ENCODE measurements at regions not wholly inside any gene's neighbourhood (a gene's known extent, or its start where the extent isn't known, plus 50 kb on each side); places are given as distances from the start of the nearest gene placed in this dataset.
A peak's percentile ranks its signal among the peaks of the same experiment; 100 is the strongest.

DNA sequence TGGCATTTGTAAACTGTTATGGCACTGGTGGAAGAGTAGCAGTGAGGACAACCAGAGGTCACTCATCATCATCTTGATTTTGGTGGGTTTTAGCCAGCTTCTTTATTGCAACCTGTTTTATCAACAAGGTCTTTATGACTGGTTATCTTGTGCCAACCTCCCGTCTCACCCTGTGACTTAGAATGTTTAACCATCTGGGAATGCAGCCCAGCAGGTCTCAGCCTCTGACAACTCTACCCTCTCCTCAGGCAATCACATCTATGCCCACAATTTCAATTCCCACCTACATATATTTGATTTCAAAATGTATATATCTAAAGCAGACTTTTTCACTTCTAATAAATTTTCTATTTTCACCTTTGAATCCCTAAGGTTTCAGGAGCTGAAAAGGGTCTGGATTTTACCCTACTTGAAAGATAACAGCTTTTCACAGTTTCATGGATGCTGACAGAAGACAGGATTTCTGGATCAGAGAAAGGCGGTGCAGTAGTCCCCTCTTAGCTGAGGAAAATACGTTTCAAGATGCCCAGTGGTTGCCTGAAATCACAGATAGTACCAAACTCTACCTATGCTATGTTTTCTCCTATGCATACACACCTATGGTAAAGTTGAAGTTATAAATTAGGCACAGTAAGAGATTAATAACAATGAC, 1171.8 kb downstream of the DIAPH3 start:
- Histone ChIP-seq H3K27me3 (ENCODE audit: control insufficient read depth, insufficient read depth, low read length) (no peaks in the 10 kb centered on the region), H3K36me3 (ENCODE audit: control insufficient read depth, insufficient read depth, low read length) (no peaks in the 10 kb centered on the region), H3K9me3 (ENCODE audit: control insufficient read depth, insufficient read depth, low read length) (no peaks in the 10 kb centered on the region), H3K27ac (ENCODE audit: low read depth, low read length) (no peak overlapping the region), H3K4me1 (ENCODE audit: control insufficient read depth, insufficient read depth, low read length) (no peaks in the 10 kb centered on the region), H3K4me3 (ENCODE audit: low read depth, low read length) (no peak overlapping the region)
- 83% methylated on average over 1 of the region's 3 CpGs for WGBS (ENCODE audit: insufficient coverage)
- no peak for DNase-seq (ENCODE audit: low read depth in 4 of 6, low spot score in 6 of 6)

DNA sequence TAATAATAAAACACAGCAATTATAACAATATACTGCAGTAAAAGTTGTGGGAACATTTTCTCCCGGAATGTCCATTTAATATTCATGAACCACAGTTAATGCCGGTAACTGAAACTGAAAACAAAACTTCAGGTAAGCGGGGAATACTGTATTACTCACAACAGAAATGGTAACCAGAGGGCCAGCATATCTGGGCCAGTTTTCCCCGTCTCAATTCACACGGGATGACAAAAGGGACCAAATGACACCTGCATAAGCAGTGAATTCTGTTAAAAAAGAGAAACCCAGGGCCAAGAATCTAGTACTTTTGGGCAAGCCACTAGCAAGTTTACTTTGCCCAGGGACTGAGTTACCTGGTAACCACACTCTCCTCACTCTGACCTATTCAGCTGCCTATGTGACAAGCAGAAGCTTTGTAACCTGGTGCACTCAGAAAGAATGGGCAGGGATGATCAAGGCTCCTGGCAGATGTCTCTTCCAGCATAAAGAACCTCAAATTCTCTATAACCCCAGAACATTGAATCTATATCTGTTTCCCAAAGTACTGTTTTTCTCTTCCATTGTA, 1171.2 kb downstream of the DIAPH3 start:
- no peak overlapping the region for H3K4me3 ChIP-seq (ENCODE audit: low read depth, low read length)
- no peaks in the 10 kb centered on the region for H3K27me3 ChIP-seq (ENCODE audit: control insufficient read depth, insufficient read depth, low read length)
- no peaks in the 10 kb centered on the region for H3K4me1 ChIP-seq (ENCODE audit: control insufficient read depth, insufficient read depth, low read length)
- DNase-seq (ENCODE audit: low read depth in 4 of 6, low spot score in 6 of 6) = no peak
- no peaks in the 10 kb centered on the region for H3K36me3 ChIP-seq (ENCODE audit: control insufficient read depth, insufficient read depth, low read length)
- no peaks in the 10 kb centered on the region for H3K9me3 ChIP-seq (ENCODE audit: control insufficient read depth, insufficient read depth, low read length)
- WGBS (ENCODE audit: insufficient coverage) = 92% methylated on average over 4 of the region's 5 CpGs
- no peak overlapping the region for H3K27ac ChIP-seq (ENCODE audit: low read depth, low read length)

- no peaks in the 10 kb centered on the region for H3K9me3 ChIP-seq (ENCODE audit: control insufficient read depth, insufficient read depth, low read length)
- DNase-seq (ENCODE audit: low read depth in 4 of 6, low spot score in 6 of 6) = peak in 1 of 6 donors; percentile 32
- H3K27me3 ChIP-seq (ENCODE audit: control insufficient read depth, insufficient read depth, low read length) = no peaks in the 10 kb centered on the region
- no CpG with 5 or more reads among the region's 4 CpGs for WGBS (ENCODE audit: insufficient coverage)
- no peaks in the 10 kb centered on the region for H3K4me1 ChIP-seq (ENCODE audit: control insufficient read depth, insufficient read depth, low read length)
- no peaks in the 10 kb centered on the region for H3K36me3 ChIP-seq (ENCODE audit: control insufficient read depth, insufficient read depth, low read length)
- no peak overlapping the region for H3K27ac ChIP-seq (ENCODE audit: low read depth, low read length)
- H3K4me3 ChIP-seq (ENCODE audit: low read depth, low read length) = no peak overlapping the region
Measured at GRCh38 chr13:58994077-58994476, 1169.7 kb downstream of the DIAPH3 start.

DNA sequence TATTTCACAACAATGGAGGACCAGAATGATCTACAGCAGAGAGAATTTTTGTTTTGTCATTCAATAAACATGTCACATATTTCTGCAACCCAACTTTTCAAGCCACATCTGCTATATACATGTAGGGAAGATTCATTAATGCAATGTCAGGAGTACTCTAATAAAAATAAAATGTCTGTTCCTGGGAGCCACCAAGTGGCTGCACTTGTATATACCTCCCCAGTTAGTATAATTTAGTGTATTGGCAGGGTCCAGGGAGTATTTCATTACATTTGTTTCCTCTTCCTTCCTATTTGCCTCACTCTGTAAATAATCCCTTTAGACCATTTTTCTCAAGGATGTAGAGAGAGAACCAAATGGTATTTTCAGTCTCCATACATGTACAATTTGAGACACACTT, 1169.0 kb downstream of the DIAPH3 start:
- no peaks in the 10 kb centered on the region for H3K9me3 ChIP-seq (ENCODE audit: control insufficient read depth, insufficient read depth, low read length)
- H3K4me3 ChIP-seq (ENCODE audit: low read depth, low read length) = no peak overlapping the region
- H3K4me1 ChIP-seq (ENCODE audit: control insufficient read depth, insufficient read depth, low read length) = no peaks in the 10 kb centered on the region
- H3K36me3 ChIP-seq (ENCODE audit: control insufficient read depth, insufficient read depth, low read length) = no peaks in the 10 kb centered on the region
- no peak overlapping the region for H3K27ac ChIP-seq (ENCODE audit: low read depth, low read length)
- H3K27me3 ChIP-seq (ENCODE audit: control insufficient read depth, insufficient read depth, low read length) = no peaks in the 10 kb centered on the region
- peak in 1 of 6 donors; percentile 27 for DNase-seq (ENCODE audit: low read depth in 4 of 6, low spot score in 6 of 6)

- 100% methylated on average over 1 of the region's 2 CpGs for WGBS (ENCODE audit: insufficient coverage)
- H3K27me3 ChIP-seq (ENCODE audit: control insufficient read depth, insufficient read depth, low read length) = no peaks in the 10 kb centered on the region
Measured at GRCh38 chr13:58998716-58999115, 1165.0 kb downstream of the DIAPH3 start.

GRCh38 chr13:58999851-59000250, 1163.9 kb downstream of the DIAPH3 start:
- Histone ChIP-seq H3K27me3 (ENCODE audit: control insufficient read depth, insufficient read depth, low read length) (no peaks in the 10 kb centered on the region), H3K27ac (ENCODE audit: low read depth, low read length) (no peak overlapping the region), H3K4me3 (ENCODE audit: low read depth, low read length) (no peak overlapping the region), H3K9me3 (ENCODE audit: control insufficient read depth, insufficient read depth, low read length) (no peaks in the 10 kb centered on the region), H3K4me1 (ENCODE audit: control insufficient read depth, insufficient read depth, low read length) (no peaks in the 10 kb centered on the region), H3K36me3 (ENCODE audit: control insufficient read depth, insufficient read depth, low read length) (no peaks in the 10 kb centered on the region)
- no peak for DNase-seq (ENCODE audit: low read depth in 4 of 6, low spot score in 6 of 6)
- WGBS (ENCODE audit: insufficient coverage) = no CpG with 5 or more reads among the region's 2 CpGs

More at GRCh38 chr13:58998716-58999115, 1165.0 kb downstream of the DIAPH3 start:
- no peak overlapping the region for H3K4me3 ChIP-seq (ENCODE audit: low read depth, low read length)
- H3K9me3 ChIP-seq (ENCODE audit: control insufficient read depth, insufficient read depth, low read length) = no peaks in the 10 kb centered on the region
- H3K4me1 ChIP-seq (ENCODE audit: control insufficient read depth, insufficient read depth, low read length) = no peaks in the 10 kb centered on the region
- DNase-seq (ENCODE audit: low read depth in 4 of 6, low spot score in 6 of 6) = no peak
- H3K27ac ChIP-seq (ENCODE audit: low read depth, low read length) = no peak overlapping the region
- no peaks in the 10 kb centered on the region for H3K36me3 ChIP-seq (ENCODE audit: control insufficient read depth, insufficient read depth, low read length)

DNA sequence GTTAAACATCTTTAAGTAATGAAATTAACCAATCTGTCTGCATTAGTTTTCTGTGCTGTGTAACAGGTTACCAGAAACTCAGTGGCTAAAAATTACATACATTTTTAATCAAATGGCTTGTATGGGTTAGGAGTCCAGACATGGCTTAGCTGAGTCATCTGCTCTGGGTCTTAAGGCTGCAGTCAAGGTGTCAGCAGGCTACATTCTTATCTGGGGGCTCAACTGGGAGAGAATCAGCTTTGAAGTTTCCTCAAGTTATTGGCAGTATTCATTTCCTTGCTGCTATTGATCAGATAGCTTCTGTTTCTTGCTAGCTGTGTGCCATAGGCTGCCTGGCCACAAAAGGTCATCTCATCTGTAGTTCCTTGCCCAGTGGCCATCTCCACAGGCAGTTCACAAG, 1163.0 kb downstream of the DIAPH3 start:
- H3K4me3 ChIP-seq (ENCODE audit: low read depth, low read length) = no peak overlapping the region
- no peaks in the 10 kb centered on the region for H3K4me1 ChIP-seq (ENCODE audit: control insufficient read depth, insufficient read depth, low read length)
- no peaks in the 10 kb centered on the region for H3K27me3 ChIP-seq (ENCODE audit: control insufficient read depth, insufficient read depth, low read length)
- DNase-seq (ENCODE audit: low read depth in 4 of 6, low spot score in 6 of 6) = no peak
- no peak overlapping the region for H3K27ac ChIP-seq (ENCODE audit: low read depth, low read length)
- H3K36me3 ChIP-seq (ENCODE audit: control insufficient read depth, insufficient read depth, low read length) = no peaks in the 10 kb centered on the region
- H3K9me3 ChIP-seq (ENCODE audit: control insufficient read depth, insufficient read depth, low read length) = no peaks in the 10 kb centered on the region

DNA sequence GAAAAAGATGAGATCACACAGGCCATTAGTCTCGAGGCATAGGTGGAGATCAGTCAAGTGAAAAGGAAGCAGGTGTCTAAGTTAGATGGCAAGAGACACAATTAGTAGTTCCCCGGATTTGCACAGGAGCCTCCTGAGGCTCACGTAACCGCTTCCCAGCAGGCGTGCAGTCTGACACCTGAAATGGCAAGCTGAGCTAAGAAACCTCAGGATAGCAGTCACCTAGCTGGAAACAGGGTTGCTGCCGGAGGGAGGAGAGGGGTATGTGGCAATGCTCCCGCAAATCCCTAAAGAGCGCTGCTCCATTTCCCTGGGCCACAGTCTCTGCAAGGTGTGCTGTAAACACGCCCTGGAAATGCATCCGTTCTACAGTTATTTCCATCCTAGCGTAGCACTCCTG, 1151.0 kb downstream of the DIAPH3 start:
- H3K27me3 ChIP-seq (ENCODE audit: control insufficient read depth, insufficient read depth, low read length) = no peaks in the 10 kb centered on the region

DNA sequence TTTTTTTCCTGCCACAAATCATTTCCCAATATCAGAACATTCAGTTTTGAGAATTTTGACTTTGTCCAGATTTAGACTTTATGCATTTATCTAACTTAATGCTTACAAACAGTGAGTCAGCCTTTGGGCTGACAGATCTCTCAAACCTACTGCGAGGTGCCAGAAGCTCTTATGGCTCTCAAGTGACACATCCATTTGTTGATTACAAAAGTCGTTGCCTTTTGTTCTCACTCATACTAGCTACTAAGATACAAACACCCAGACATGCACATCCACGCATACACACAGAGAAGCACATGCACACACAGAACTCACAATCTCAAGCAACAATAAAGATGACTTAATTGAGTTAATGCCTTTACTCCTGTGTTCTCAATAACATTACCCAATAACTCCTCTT, 1147.5 kb downstream of the DIAPH3 start:
- Histone ChIP-seq H3K4me3 (ENCODE audit: low read depth, low read length) (no peak overlapping the region), H3K9me3 (ENCODE audit: control insufficient read depth, insufficient read depth, low read length) (no peaks in the 10 kb centered on the region), H3K36me3 (ENCODE audit: control insufficient read depth, insufficient read depth, low read length) (no peaks in the 10 kb centered on the region), H3K4me1 (ENCODE audit: control insufficient read depth, insufficient read depth, low read length) (no peaks in the 10 kb centered on the region), H3K27ac (ENCODE audit: low read depth, low read length) (no peak overlapping the region), H3K27me3 (ENCODE audit: control insufficient read depth, insufficient read depth, low read length) (no peaks in the 10 kb centered on the region)
- no peak for DNase-seq (ENCODE audit: low read depth in 4 of 6, low spot score in 6 of 6)
- 72% methylated on average over 3 of the region's 3 CpGs for WGBS (ENCODE audit: insufficient coverage)

More for the DNA sequence above, 1151.0 kb downstream of the DIAPH3 start:
- no peaks in the 10 kb centered on the region for H3K36me3 ChIP-seq (ENCODE audit: control insufficient read depth, insufficient read depth, low read length)
- DNase-seq (ENCODE audit: low read depth in 4 of 6, low spot score in 6 of 6) = peak in 1 of 6 donors; percentile 60
- no peak overlapping the region for H3K27ac ChIP-seq (ENCODE audit: low read depth, low read length)
- 76% methylated on average over 7 of the region's 11 CpGs for WGBS (ENCODE audit: insufficient coverage)
- H3K4me1 ChIP-seq (ENCODE audit: control insufficient read depth, insufficient read depth, low read length) = no peaks in the 10 kb centered on the region
- H3K9me3 ChIP-seq (ENCODE audit: control insufficient read depth, insufficient read depth, low read length) = no peaks in the 10 kb centered on the region
- H3K4me3 ChIP-seq (ENCODE audit: low read depth, low read length) = no peak overlapping the region

- Histone ChIP-seq H3K36me3 (ENCODE audit: control insufficient read depth, insufficient read depth, low read length) (no peaks in the 10 kb centered on the region), H3K27me3 (ENCODE audit: control insufficient read depth, insufficient read depth, low read length) (no peaks in the 10 kb centered on the region), H3K9me3 (ENCODE audit: control insufficient read depth, insufficient read depth, low read length) (no peaks in the 10 kb centered on the region), H3K27ac (ENCODE audit: low read depth, low read length) (no peak overlapping the region), H3K4me3 (ENCODE audit: low read depth, low read length) (no peak overlapping the region), H3K4me1 (ENCODE audit: control insufficient read depth, insufficient read depth, low read length) (no peaks in the 10 kb centered on the region)
- WGBS (ENCODE audit: insufficient coverage) = no CpG with 5 or more reads among the region's 3 CpGs
- DNase-seq (ENCODE audit: low read depth in 4 of 6, low spot score in 6 of 6) = no peak
Measured at GRCh38 chr13:59024434-59024833, 1139.3 kb downstream of the DIAPH3 start.

Data from spinal cord (tissue), 9 donors.